NCI-H1048 (cell line): ENCODE measurements at regions not wholly inside any gene's neighbourhood (a gene's known extent, or its start where the extent isn't known, plus 50 kb on each side); places are given as distances from the start of the nearest gene placed in this dataset.

Source experiments
- DNase-seq: peaks from one replicate; lab custom pipeline; 2025; lab: John Stamatoyannopoulos, UW

GRCh38 chr12:89923091-89923490 is 214.5 kb upstream of the ATP2B1 start:
- no peak for DNase-seq

- DNase-seq: no peak
These were observed 212.2 kb upstream of the ATP2B1 start for GRCh38 chr12:89920866-89921265.

DNA sequence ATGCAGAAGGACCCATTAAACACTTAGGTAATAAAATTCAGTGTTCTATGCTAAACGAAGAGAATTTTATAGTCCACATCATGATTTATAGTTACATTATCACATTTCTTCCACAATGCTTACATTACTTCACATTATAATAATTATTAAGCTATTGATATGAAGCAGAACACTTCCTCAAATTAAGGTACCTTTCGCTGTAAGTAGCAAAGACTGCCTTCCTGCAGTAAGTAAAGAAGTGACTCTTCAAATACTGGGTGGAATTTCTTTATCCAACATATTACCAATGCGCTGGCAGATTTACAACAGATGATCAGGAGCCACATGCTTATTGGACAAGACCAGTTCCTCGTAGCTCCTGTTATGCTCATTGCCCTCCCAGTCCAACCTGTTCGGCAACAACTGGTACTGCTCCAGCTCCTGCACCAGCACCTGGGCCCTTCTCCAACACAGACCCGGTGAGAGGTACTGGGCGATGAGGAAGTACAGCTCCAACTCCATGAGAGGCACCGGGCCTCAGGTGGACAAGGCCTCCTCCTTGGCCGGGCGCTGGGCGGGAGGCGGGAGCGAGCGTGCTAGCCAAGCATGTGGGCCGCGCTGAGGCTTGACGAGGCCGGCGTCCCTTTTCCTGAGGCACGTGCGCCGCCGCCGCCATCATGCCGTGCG is 210.7 kb upstream of the ATP2B1 start:
- no peak for DNase-seq

DNA sequence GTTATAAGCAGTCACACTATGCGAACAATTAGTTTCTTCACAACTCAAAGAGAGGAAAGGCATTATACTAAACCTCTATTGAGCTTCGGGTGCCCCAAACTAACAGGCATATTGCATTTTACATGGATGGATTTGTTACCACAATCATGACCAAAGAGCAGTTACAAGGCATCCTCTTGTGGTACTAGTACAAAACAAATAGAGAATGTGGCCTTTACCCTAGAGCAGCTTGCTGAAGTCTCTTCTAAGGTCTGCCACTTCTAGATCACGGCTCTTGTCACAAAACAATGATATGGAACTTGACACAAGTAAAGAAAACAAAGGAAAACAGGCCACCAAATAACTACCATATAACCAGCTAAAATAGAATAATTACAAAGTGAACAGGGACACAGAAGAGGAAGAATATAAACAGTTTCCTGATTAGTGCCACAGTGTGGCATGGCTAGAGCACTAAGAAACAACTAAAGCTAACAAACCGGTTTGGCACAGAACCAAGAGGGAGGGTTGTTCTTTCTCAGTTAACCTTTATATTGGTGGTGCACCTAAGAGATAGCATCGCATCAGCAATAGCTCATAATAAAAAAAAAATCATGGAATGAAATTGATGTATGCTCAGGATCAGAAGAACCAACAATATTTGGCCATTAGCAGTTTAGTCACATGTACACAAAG is 209.7 kb upstream of the ATP2B1 start:
- DNase-seq: no peak

GRCh38 chr12:89909753-89910152 is 201.1 kb upstream of the ATP2B1 start:
- no peak for DNase-seq

DNA sequence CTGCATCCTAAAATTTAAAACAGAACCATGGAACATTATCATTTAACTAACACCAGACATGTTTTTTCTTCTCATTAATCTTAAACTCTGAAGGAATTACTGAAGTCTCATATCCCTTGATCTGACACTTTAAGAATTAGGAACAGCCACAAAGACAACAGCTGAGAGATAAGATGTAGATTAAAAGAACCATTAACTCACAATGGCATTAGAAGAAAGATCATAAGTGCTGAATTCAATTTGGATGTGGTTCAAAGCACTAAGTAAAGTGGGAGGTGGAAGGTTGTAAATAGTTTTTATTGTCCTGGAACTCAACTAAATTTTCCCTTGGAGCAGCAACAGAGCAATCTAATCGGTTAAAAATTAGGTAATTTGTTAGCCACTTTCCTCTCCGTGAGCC is 199.0 kb upstream of the ATP2B1 start:
- DNase-seq: no peak

- DNase-seq: no peak
These were observed 198.2 kb upstream of the ATP2B1 start for GRCh38 chr12:89906824-89907223.

DNA sequence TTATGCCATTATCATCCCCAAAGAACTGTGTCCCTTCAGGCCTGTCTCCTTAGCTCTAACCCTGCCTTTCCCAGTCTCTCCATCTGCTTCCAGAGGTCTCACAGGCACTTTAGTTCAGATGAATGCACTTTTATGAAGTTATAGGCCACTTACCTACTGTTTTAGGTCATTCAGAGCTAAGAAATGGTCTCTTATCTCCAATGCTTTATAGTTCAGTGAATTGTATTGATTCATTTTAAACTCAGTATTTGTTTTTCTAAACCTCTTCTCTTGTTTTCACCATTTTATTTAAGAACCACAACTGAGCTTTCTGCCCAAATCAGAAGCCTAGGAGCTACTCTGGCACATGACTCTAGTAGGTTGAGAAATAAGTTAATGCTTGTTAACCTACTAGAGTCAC is 197.5 kb upstream of the ATP2B1 start:
- no peak for DNase-seq

DNA sequence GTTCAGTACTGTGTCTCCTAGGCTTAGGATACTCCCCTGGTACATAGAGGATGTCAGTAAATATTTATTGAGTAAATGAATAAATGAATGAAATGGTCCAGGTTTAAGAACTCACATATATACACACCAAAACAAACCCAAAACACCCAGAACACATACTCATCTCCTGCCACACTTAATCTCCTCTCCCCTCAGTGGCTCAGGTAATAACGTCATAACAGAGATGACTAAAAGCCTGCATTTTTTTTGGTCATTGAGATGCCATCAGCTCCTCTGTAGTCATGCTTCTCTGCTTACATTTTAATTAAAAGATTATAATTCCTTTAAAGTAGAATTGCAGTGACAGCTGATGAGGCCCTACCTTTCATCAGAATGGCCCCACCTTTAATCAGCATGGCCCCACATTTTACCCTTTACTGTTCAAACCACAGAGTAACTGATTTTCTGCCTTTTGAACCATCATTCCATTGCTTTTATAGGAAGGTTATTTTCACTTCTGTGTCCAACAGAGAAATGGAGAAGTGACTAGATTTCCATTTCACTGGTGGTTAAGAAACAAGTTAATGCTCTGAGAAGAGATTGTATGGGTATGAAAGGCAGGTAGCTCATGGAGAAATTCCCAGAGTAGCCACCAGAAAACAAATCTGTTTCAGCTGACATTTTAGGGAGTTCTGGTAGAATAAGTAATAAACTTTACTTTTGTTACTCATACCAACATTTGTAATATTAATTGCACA is 193.4 kb upstream of the ATP2B1 start:
- no peak for DNase-seq

- DNase-seq: no peak
These were observed 192.7 kb upstream of the ATP2B1 start for GRCh38 chr12:89901319-89901718.

GRCh38 chr12:89899651-89900050 is 191.0 kb upstream of the ATP2B1 start:
- DNase-seq: no peak

- no peak for DNase-seq
These were observed 187.0 kb upstream of the ATP2B1 start for GRCh38 chr12:89895591-89895990.

DNA sequence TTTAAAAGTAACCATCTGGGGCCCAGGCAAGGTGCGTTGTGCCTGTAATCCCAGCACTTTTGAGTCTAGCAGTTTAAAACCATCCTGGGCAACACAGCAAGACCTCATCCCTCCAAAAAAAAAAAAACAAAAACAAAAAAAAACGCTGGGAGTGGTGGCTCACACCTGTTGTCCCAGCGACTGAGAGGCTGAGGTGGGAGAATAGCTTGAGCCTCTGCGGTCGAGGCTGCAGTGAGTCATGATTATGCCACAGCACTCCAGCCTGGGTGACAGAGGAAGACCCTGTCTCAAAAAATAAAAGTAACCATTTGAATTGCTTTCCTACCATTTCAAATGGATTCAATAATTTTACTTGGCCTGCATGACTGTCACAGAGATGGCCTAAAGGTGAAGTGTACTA is 186.5 kb upstream of the ATP2B1 start:
- no peak for DNase-seq

DNA sequence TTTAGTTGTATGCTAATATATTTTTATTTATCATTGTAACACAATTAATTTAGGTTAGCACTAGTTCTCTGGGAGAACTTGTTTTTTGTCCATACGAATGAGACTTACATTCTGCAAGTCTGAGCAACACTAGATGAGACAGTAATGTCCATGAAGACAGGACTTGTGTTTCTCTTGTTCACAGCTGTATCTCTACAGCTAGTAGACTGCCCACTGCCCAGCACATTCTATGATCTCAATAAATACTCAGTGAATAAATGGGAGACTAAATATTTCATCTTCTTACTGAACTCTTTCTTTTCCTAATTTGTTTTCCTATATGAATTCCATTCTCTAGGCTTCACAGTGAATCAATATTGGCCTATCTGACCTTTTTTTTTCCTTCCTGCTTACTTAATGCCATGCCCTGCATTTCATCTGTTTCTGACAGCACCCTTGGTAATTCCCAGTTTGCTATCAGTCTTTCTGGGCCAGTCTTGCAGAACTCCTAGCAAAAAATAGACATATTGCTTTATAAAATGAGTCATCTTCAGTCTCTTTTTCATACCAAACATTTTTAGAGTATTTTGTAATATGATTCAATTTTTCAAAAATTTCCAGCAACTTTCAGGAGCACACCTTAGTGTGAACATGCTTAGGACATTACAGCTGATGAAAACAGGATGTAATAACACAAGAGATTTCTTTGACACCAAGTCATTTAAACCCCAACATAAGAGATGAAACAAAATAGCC is 185.5 kb upstream of the ATP2B1 start:
- no peak for DNase-seq

- no peak for DNase-seq
These were observed 183.8 kb upstream of the ATP2B1 start for GRCh38 chr12:89892436-89892835.

DNA sequence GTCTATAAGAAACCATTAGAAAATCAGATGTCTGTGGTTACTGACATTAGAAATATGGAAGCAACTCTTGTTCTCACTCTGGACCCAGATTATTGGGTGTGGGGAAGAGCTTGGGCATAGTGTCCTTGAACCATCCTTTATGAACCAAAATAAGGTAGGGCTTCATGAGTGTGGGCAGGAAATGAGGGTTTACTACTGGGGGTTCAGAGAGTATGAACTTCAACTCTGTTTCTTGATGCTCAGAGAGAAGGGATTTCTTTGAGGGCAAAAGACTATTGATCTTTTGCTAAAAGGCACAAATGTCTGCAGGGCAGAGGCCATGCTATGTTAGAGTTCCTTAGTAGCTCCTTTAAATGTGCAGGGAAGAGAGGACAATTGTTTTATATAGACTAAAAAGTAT is 183.3 kb upstream of the ATP2B1 start:
- no peak for DNase-seq

DNA sequence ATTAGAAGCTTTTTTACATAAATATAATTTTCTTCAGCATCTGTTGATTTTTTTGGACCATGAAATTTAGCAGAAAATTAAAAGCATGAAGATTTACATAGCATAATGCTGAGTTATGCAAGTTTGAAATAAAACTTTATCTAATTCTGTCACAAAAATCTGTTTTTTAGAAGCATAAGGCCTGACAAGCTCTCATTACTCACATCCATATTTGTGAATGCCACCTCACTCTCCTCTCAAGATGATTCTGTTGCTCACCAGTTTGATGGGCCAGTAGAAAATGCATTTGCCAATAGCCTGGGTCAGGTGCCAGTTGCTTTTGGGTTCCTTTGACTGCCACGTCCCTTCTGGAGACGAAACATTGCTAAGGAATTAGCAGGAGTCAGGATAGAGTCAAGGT is 181.5 kb upstream of the ATP2B1 start:
- DNase-seq: no peak

GRCh38 chr12:89889062-89889461 is 180.4 kb upstream of the ATP2B1 start:
- no peak for DNase-seq

- DNase-seq: no peak
These were observed 176.3 kb upstream of the ATP2B1 start for GRCh38 chr12:89884952-89885351.

GRCh38 chr12:89884416-89884898 is 175.8 kb upstream of the ATP2B1 start:
- DNase-seq: no peak

- no peak for DNase-seq
These were observed 175.2 kb upstream of the ATP2B1 start for GRCh38 chr12:89883630-89884389.

DNA sequence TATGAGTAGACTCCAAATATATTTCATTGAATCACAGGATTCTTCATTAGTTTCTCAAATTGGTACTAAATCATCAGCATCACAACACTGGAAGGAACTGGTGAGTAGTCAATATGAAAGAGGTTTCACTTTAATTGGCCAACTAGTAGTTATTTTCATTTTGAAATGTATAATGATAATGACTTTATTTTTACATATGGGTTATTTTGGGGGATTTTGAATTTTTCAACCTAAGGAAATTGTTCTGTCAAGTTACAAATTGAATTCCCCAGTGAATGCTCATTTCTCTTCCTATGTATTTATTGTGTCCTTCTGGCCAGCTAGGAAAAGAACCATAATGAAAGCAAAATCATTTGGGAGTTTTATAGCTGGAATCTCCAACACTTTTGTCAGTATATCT is 174.2 kb upstream of the ATP2B1 start:
- DNase-seq: no peak
